Endothelial cell (in vitro differentiated cells): ENCODE measurements at regions not wholly inside any gene's neighbourhood (a gene's known extent, or its start where the extent isn't known, plus 50 kb on each side); places are given as distances from the start of the nearest gene placed in this dataset.

Source experiments
- DNase-seq: peaks from one replicate; pipeline ENCODE4 v3.0.0; 2021; ENCODE audit warnings: low spot score
- H3K27ac Mint-ChIP-seq: one replicate; pipeline ENCODE4 v1.8.0; 2021; ENCODE audit warnings: mixed read lengths, inconsistent platforms; ENCODE audit not compliant: unreplicated experiment
- H3K27me3 Mint-ChIP-seq: one replicate; pipeline ENCODE4 v1.8.0; 2021; ENCODE audit warnings: mild to moderate bottlenecking, moderate library complexity, mixed read lengths, inconsistent platforms; ENCODE audit not compliant: unreplicated experiment
- H3K36me3 Mint-ChIP-seq: one replicate; pipeline ENCODE4 v1.8.0; 2021; ENCODE audit warnings: mild to moderate bottlenecking, low read depth, mixed read lengths, inconsistent platforms; ENCODE audit not compliant: unreplicated experiment
- H3K4me1 Mint-ChIP-seq: one replicate; pipeline ENCODE4 v1.8.0; 2021; ENCODE audit warnings: mild to moderate bottlenecking, mixed read lengths, inconsistent platforms; ENCODE audit not compliant: unreplicated experiment
- H3K4me3 Mint-ChIP-seq: one replicate; pipeline ENCODE4 v1.8.0; 2021; ENCODE audit warnings: mild to moderate bottlenecking, mixed read lengths, inconsistent platforms; ENCODE audit not compliant: unreplicated experiment
- H3K9me3 Mint-ChIP-seq: one replicate; pipeline ENCODE4 v1.8.0; 2021; ENCODE audit warnings: mixed read lengths, inconsistent platforms; ENCODE audit not compliant: unreplicated experiment
- TF ChIP-seq, protein P1 (sequence below): fragments of 200-600 bp; sonication (generic); IDR thresholded peaks from one replicate; pipeline ENCODE4 v1.5.0; 2021; ENCODE audit warnings: antibody characterized with exemption; ENCODE audit not compliant: unreplicated experiment

GRCh38 chr3:182178488-182179200, 466.9 kb downstream of the SOX2 start:
- DNase-seq = no peak
- Mint-ChIP-seq H3K27me3 (peaks cover 1% of the 10 kb centered on the region), H3K9me3 (no peaks in the 10 kb centered on the region)

DNA sequence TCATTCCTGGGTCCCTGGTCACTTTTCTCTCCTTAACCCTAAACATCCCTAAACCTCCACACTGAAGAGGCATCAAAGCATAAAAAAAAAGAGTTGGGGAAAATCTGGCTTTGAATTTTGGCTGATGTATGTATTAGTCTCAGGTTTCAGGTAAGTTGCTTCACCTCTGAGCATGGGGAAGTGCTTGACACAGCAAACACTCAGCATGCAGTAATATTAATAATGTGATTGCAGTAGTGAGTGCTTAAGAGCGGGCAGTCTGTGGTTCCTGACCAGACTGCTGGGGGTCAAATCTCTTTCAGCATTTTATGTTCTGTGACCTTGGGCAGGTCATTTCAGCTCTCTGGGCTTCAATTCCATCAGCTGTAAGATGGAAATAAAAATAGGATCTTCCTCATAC, 467.9 kb downstream of the SOX2 start:
- H3K4me1 Mint-ChIP-seq = peaks cover 10% of the 10 kb centered on the region
- TF ChIP-seq, protein P1, sequence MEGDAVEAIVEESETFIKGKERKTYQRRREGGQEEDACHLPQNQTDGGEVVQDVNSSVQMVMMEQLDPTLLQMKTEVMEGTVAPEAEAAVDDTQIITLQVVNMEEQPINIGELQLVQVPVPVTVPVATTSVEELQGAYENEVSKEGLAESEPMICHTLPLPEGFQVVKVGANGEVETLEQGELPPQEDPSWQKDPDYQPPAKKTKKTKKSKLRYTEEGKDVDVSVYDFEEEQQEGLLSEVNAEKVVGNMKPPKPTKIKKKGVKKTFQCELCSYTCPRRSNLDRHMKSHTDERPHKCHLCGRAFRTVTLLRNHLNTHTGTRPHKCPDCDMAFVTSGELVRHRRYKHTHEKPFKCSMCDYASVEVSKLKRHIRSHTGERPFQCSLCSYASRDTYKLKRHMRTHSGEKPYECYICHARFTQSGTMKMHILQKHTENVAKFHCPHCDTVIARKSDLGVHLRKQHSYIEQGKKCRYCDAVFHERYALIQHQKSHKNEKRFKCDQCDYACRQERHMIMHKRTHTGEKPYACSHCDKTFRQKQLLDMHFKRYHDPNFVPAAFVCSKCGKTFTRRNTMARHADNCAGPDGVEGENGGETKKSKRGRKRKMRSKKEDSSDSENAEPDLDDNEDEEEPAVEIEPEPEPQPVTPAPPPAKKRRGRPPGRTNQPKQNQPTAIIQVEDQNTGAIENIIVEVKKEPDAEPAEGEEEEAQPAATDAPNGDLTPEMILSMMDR = no peak
- DNase-seq = no peak

More at GRCh38 chr3:182178488-182179200, 466.9 kb downstream of the SOX2 start:
- TF ChIP-seq, protein P1 = no peak
- no peaks in the 10 kb centered on the region for H3K36me3 Mint-ChIP-seq
- no peak overlapping the region for H3K4me3 Mint-ChIP-seq
- H3K4me1 Mint-ChIP-seq = peaks cover 2% of the 10 kb centered on the region
- no peak overlapping the region for H3K27ac Mint-ChIP-seq

GRCh38 chr3:182180654-182181385, 469.1 kb downstream of the SOX2 start:
- DNase-seq = no peak
- TF ChIP-seq, protein P1 = no peak
- no peak overlapping the region for H3K27ac Mint-ChIP-seq

More for the DNA sequence above, 467.9 kb downstream of the SOX2 start:
- Mint-ChIP-seq H3K27ac (no peak overlapping the region), H3K4me3 (no peak overlapping the region), H3K9me3 (no peaks in the 10 kb centered on the region), H3K36me3 (no peaks in the 10 kb centered on the region), H3K27me3 (peaks cover 1% of the 10 kb centered on the region)

DNA sequence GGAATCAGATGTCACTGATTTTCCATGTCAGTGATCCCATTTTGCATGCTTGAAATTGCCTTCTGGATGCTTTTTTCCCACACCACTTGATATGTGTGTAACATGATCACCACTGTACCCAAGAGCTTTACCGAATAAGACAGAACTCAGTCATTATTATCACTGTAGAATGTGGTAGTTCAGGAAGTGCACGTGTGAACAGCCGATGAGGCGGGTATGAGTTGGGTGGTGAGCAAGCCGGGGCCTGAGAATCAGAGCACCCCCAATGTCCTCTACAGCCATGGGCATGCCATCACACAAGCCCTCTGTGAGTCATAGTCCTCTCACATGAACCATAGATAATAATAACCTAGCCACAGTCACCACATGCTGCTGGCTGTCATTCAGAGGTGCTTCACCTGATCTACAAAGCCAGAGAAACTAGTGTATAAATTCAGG, 470.8 kb downstream of the SOX2 start:
- no peaks in the 10 kb centered on the region for H3K9me3 Mint-ChIP-seq
- TF ChIP-seq, protein P1 = no peak
- H3K4me1 Mint-ChIP-seq = peaks cover 10% of the 10 kb centered on the region
- no peak overlapping the region for H3K27ac Mint-ChIP-seq
- DNase-seq = no peak
- H3K27me3 Mint-ChIP-seq = peaks cover 3% of the 10 kb centered on the region
- no peak overlapping the region for H3K4me3 Mint-ChIP-seq
- no peaks in the 10 kb centered on the region for H3K36me3 Mint-ChIP-seq

More at GRCh38 chr3:182180654-182181385, 469.1 kb downstream of the SOX2 start:
- Mint-ChIP-seq H3K4me3 (no peak overlapping the region), H3K27me3 (peaks cover 1% of the 10 kb centered on the region), H3K4me1 (peaks cover 10% of the 10 kb centered on the region), H3K36me3 (no peaks in the 10 kb centered on the region), H3K9me3 (no peaks in the 10 kb centered on the region)
